Spleen (tissue), 11 donors: ENCODE measurements at regions not wholly inside any gene's neighbourhood (a gene's known extent, or its start where the extent isn't known, plus 50 kb on each side); places are given as distances from the start of the nearest gene placed in this dataset.

ENCODE experiments used
- DNase-seq: peaks from one replicate; pipeline ENCODE4 v3.0.0-alpha.2; 2020
- H3K27ac ChIP-seq, 8 donors: fragments of 200-600 bp; sonication (generic) in 7 of 8; 1 replicate in 4 of 8; 2 replicates in 4 of 8; pipeline versions ENCODE4 v1.5.0 to v1.8.0; 2016 to 2021; ENCODE audit warnings: inconsistent platforms in 4 of 8, mild to moderate bottlenecking in 4 of 8, moderate library complexity in 1 of 8
- H3K27me3 ChIP-seq, 7 donors: fragments of 200-600 bp; sonication (generic) in 6 of 7; replicated peaks in 1 of 7; 1 replicate in 4 of 7; 2 replicates in 3 of 7; pipeline versions ENCODE4 v1.5.0 to v1.8.0; 2016 to 2021; ENCODE audit warnings: inconsistent platforms in 3 of 7, mild to moderate bottlenecking in 1 of 7
- H3K36me3 ChIP-seq, 6 donors: fragments of 200-600 bp; sonication (generic) in 5 of 6; 1 replicate in 4 of 6; 2 replicates in 2 of 6; pipeline versions ENCODE4 v1.5.0 to v1.8.0; 2016 to 2021; ENCODE audit warnings: inconsistent platforms in 2 of 6
- H3K4me1 ChIP-seq, 6 donors: fragments of 200-600 bp; sonication (generic) in 5 of 6; 1 replicate in 3 of 6; 2 replicates in 3 of 6; pipeline versions ENCODE4 v1.5.0 to v1.8.0; 2016 to 2021; ENCODE audit warnings: inconsistent platforms in 3 of 6
- H3K4me3 ChIP-seq, 8 donors: fragments of 200-600 bp; sonication (generic) in 7 of 8; 1 replicate in 4 of 8; 2 replicates in 4 of 8; pipeline versions ENCODE4 v1.5.0 to v1.8.0; 2016 to 2021; ENCODE audit warnings: inconsistent platforms in 4 of 8, mild to moderate bottlenecking in 4 of 8, moderate library complexity in 2 of 8
- H3K9me3 ChIP-seq, 8 donors: fragments of 200-600 bp; sonication (generic) in 7 of 8; 1 replicate in 4 of 8; 2 replicates in 4 of 8; pipeline versions ENCODE4 v1.5.0 to v1.8.0; 2016 to 2021; ENCODE audit warnings: inconsistent platforms in 4 of 8
- POLR2A ChIP-seq, 3 donors: fragments of 450-650 bp; IDR thresholded peaks; one replicate each; pipeline ENCODE4 v1.5.1; 2017; ENCODE audit warnings: antibody characterized with exemption in 3 of 3, mild to moderate bottlenecking in 1 of 3
- POLR2AphosphoS5 ChIP-seq, 3 donors: sonication (generic); formaldehyde crosslinking; IDR thresholded peaks; one replicate each; pipeline ENCODE4 v1.5.1; 2017; ENCODE audit warnings: antibody characterized with exemption in 3 of 3
- WGBS, 5 donors: extraction: QIAGEN DNeasy Blood & Tissue Kit in 3 of 5; methylation state at CpG; one replicate each; pipeline versions ENCODE4 v1.1.5 to v1.1.7; 2013 to 2018; 5-methylcytosine and 5-hydroxymethylcytosine counted together
- intact Hi-C: fragments of 100-400 bp; cut with DNase I; formaldehyde crosslinking; loops from one replicate; pipeline ENCODE4 v1.15.0; 2023; ENCODE audit warnings: low total_unique reads
- TF ChIP-seq, protein P1 (sequence below), 11 experiments: fragments of 200-600 bp in 7 of 11; fragments of 450-650 bp in 4 of 11; sonication (generic) in 4 of 11; IDR thresholded peaks in 8 of 11; conservative IDR thresholded peaks in 3 of 11; 1 replicate in 7 of 11; 2 replicates in 4 of 11; pipeline versions ENCODE4 v1.4.0 to v1.8.0; 2016 to 2021; ENCODE audit warnings: antibody characterized with exemption in 11 of 11, inconsistent platforms in 4 of 11, mild to moderate bottlenecking in 1 of 11
- donor health status: healthy with polysubstance abuse.
- donor health status: DM: no; HTN: no; CAD: no; lungs with moderate emphysema.
- donor health status: DM: no; HTN: no; CAD: no.
- donor health status: Bipolar disorder and iron deficiency.
- donor health status: healthy.
- donor health status: DM: no; HTN: no; CAD: no.
- donor health status: DM: yes; HTN: yes; CAD: no.

DNA sequence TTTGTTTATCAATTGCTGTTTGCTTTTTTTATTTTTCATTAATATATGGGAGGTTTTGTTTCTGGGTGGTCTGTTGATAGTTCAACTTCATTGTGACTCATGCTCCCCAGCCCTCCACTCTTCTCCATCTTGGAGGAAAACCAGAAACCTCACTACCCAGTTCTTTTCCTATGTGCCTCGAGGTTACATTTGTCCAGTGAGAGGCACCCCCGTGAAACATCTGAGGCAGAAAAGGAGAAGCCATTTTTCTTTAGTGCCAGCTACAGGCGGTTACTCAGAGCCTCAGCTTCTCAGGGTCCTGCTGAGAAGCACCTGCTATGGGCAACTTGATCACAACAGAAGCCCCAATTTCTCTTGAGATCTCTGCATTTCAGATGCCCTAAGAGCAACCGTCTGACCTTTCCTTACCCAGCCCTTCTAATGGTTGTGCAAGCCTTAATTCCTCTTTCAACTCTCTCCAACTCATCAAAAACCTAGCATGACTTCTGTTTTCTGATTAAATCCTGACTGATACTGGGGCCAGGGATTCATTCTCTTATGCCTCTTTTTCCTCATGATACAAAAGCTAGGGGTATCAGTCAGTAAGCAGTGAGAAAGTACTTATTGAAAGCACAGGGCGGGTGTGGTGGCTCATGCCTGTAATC, 144.6 kb downstream of the ELOVL4 start:
- Histone ChIP-seq H3K4me1 (no peaks in the 10 kb centered on the region), H3K4me3 (no peak overlapping the region), H3K27me3 (no peaks in the 10 kb centered on the region), H3K9me3 (peaks cover 0 to 8% (median 2%) of the 10 kb centered on the region in 8 donors), H3K27ac (no peak overlapping the region), H3K36me3 (no peaks in the 10 kb centered on the region)
- DNase-seq, result no peak
- WGBS, 5 donors, result 45 to 69% (median 54%) methylated on average over 4 to 5 of the region's 5 CpGs
- intact Hi-C loops, result no loop called here
- TF ChIP-seq, protein P1, sequence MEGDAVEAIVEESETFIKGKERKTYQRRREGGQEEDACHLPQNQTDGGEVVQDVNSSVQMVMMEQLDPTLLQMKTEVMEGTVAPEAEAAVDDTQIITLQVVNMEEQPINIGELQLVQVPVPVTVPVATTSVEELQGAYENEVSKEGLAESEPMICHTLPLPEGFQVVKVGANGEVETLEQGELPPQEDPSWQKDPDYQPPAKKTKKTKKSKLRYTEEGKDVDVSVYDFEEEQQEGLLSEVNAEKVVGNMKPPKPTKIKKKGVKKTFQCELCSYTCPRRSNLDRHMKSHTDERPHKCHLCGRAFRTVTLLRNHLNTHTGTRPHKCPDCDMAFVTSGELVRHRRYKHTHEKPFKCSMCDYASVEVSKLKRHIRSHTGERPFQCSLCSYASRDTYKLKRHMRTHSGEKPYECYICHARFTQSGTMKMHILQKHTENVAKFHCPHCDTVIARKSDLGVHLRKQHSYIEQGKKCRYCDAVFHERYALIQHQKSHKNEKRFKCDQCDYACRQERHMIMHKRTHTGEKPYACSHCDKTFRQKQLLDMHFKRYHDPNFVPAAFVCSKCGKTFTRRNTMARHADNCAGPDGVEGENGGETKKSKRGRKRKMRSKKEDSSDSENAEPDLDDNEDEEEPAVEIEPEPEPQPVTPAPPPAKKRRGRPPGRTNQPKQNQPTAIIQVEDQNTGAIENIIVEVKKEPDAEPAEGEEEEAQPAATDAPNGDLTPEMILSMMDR (IDR thresholded peaks at IDR 0.05 in 8 of 11, conservative IDR thresholded peaks at IDR 0.05 in 3 of 11), result no peak
- no peak for TF ChIP-seq POLR2AphosphoS5 (IDR thresholded peaks at IDR 0.05)
- TF ChIP-seq POLR2A (IDR thresholded peaks at IDR 0.05), result no peak

DNA sequence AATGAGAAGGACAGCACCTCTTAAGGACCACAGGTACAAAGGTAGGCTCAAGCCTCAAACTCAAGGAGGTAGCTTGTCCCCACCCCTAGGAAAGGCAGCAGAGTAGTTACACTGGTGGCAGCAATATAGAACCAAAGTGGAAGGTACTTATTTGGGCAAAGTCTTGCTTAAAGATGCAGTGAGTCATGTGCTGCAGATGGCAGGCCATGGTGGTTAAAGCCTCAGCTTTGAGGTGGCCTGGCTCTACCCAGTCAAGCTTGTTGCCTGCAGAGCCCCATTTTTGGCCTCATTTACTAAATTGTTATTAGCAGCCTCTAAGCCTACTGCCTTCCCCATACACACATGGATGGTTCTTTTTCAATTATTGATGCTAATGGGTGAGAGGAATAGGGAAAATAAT, 146.0 kb downstream of the ELOVL4 start:
- intact Hi-C loops, result no loop called here
- no peaks in the 10 kb centered on the region for H3K27me3 ChIP-seq
- no peaks in the 10 kb centered on the region for H3K36me3 ChIP-seq
- H3K4me1 ChIP-seq, result no peaks in the 10 kb centered on the region
- TF ChIP-seq, protein P1 (IDR thresholded peaks at IDR 0.05 in 8 of 11, conservative IDR thresholded peaks at IDR 0.05 in 3 of 11), result no peak
- no peak for TF ChIP-seq POLR2AphosphoS5 (IDR thresholded peaks at IDR 0.05)
- TF ChIP-seq POLR2A (IDR thresholded peaks at IDR 0.05), result no peak
- no peak for DNase-seq
- no peak overlapping the region for H3K4me3 ChIP-seq
- peaks cover 0 to 2% (median 0%) of the 10 kb centered on the region in 8 donors for H3K9me3 ChIP-seq
- H3K27ac ChIP-seq, result no peak overlapping the region

DNA sequence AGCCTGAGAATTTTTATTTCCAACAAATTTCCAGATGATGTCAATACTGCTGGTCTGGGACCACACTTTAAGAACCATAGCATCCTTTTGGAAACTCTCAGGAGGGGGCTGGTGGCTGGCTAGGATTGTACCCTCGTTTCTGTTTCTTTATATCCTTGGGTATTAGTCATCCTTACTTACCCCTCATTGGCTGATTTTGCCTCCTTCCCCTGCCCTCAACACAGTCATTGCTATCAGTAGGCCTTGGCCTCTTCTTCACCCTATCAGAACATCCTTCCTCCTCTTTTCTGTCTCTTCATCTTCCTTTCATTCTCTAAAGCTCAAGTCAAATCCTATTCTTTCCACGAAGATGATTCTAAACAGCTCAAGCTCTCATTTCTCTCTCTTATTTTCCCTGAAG, 148.5 kb downstream of the ELOVL4 start:
- Histone ChIP-seq H3K9me3 (no peaks in the 10 kb centered on the region), H3K4me3 (no peak overlapping the region), H3K36me3 (no peaks in the 10 kb centered on the region), H3K4me1 (no peaks in the 10 kb centered on the region), H3K27ac (no peak overlapping the region), H3K27me3 (no peaks in the 10 kb centered on the region)
- intact Hi-C loops, result no loop called here
- 34 to 71% (median 58%) methylated on average over 2 of the region's 2 CpGs for WGBS, 5 donors
- DNase-seq, result no peak
- TF ChIP-seq, protein P1 (IDR thresholded peaks at IDR 0.05 in 8 of 11, conservative IDR thresholded peaks at IDR 0.05 in 3 of 11), result no peak
- no peak for TF ChIP-seq POLR2AphosphoS5 (IDR thresholded peaks at IDR 0.05)
- no peak for TF ChIP-seq POLR2A (IDR thresholded peaks at IDR 0.05)

DNA sequence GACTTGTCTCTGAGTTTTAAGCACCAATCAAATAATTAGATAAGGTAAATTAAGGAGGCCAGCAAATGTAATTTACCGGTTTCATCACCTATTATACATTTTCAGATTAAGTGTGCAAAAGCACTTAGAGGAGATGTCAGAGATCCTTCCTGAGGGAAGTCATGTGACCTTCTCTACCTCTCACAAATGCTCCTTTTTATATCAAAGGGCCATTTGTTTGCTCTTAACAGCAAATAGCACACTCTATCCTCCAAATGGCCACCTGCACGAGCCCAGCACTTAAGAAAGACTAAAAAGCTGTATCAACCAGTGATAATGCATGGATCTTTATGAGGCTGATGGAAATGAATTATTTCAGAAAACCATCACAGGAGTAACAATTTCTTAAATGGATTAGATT, 149.4 kb downstream of the ELOVL4 start:
- intact Hi-C loops, result no loop called here
- H3K27me3 ChIP-seq, result no peaks in the 10 kb centered on the region
- DNase-seq, result no peak
- TF ChIP-seq POLR2A (IDR thresholded peaks at IDR 0.05) (no peak), POLR2AphosphoS5 (IDR thresholded peaks at IDR 0.05) (no peak)
- TF ChIP-seq, protein P1 (IDR thresholded peaks at IDR 0.05 in 8 of 11, conservative IDR thresholded peaks at IDR 0.05 in 3 of 11), result no peak
- H3K4me3 ChIP-seq, result no peak overlapping the region
- no peaks in the 10 kb centered on the region for H3K4me1 ChIP-seq
- 59 to 76% (median 70%) methylated on average over 2 of the region's 2 CpGs for WGBS, 5 donors
- no peaks in the 10 kb centered on the region for H3K36me3 ChIP-seq
- no peak overlapping the region for H3K27ac ChIP-seq
- H3K9me3 ChIP-seq, result no peaks in the 10 kb centered on the region
